K562 (cell line): ENCODE measurements at regions not wholly inside any gene's neighbourhood (a gene's known extent, or its start where the extent isn't known, plus 50 kb on each side); places are given as distances from the start of the nearest gene placed in this dataset.

Experiments used
- ATAC-seq: fragments of 200-7000 bp; cut with Tn5 transposase; 3 replicates; pipeline ENCODE4 v1.9.1; 2020; ENCODE audit warnings: moderate library complexity
- BruUV-seq: library from RNA; stranded (reverse); fragments of 400-500 nt; replicated peaks from 2 replicates; lab custom pipeline; 2021; lab: Mats Ljungman, UMichigan
- CTCF ChIA-PET: fragments of 300-600 bp; formaldehyde crosslinking; extraction: SDS; loops from one replicate; lab custom pipeline; 2021; ENCODE audit warnings: low intra/inter-chr PET ratio; lab: Yijun Ruan, JAX
- POLR2A ChIA-PET: fragments of 300-600, 350-650 bp; sonication (Branson Sonifier 250); formaldehyde crosslinking; extraction: SDS; loops from one replicate; lab custom pipeline; 2021; ENCODE audit warnings: antibody characterized with exemption, inconsistent platforms; lab: Yijun Ruan, JAX
- DNase-seq, 4 experiments: peaks; one replicate each; pipeline versions ENCODE4 v3.0.0 to v3.0.0-alpha.2; 2011 to 2018; ENCODE audit warnings: low spot score in 3 of 4, mixed read lengths in 3 of 4; ENCODE audit errors: extremely low read depth in 1 of 4
- FAIRE-seq: peaks from 2 replicates; lab custom pipeline; 2011; peaks lifted over from hg19 to GRCh38; lab: Jason Lieb, UNC
- H2AFZ ChIP-seq: 2 replicates; pipeline ENCODE4 v1.6.0; 2011; ENCODE audit warnings: low read depth, low read length, control low read depth, inconsistent platforms
- H3K27ac ChIP-seq: fragments of 200-600 bp; 3 replicates; pipeline ENCODE4 v1.8.0; 2011; ENCODE audit warnings: low read depth, mild to moderate bottlenecking, control low read depth, inconsistent platforms, low read length, moderate library complexity, mixed read lengths; ENCODE audit errors: extremely low read depth
- H3K27me3 ChIP-seq, 2 experiments: fragments of 300-600 bp in 1 of 2; 2 replicates in 1 of 2; 3 replicates in 1 of 2; pipeline versions ENCODE4 v1.6.0 to v1.8.0; 2011; ENCODE audit warnings: inconsistent platforms in 2 of 2, low read length in 2 of 2, mild to moderate bottlenecking in 1 of 2, mixed read lengths in 1 of 2, moderate library complexity in 1 of 2; ENCODE audit not compliant: control insufficient read depth in 2 of 2, insufficient read depth in 2 of 2
- H3K36me3 ChIP-seq: fragments of 300-600 bp; 3 replicates; pipeline ENCODE4 v1.8.0; 2011; ENCODE audit warnings: mild to moderate bottlenecking, low read length, inconsistent platforms; ENCODE audit not compliant: control insufficient read depth, insufficient read depth
- H3K4me1 ChIP-seq, 2 experiments: fragments of 200-600 bp in 1 of 2; replicated peaks in 1 of 2; 2 replicates in 1 of 2; 3 replicates in 1 of 2; pipeline versions ENCODE4 v1.5.1 to v1.8.0; 2011; ENCODE audit warnings: inconsistent platforms in 2 of 2, low read length in 2 of 2, mild to moderate bottlenecking in 1 of 2, mixed read lengths in 1 of 2, moderate library complexity in 1 of 2; ENCODE audit not compliant: control insufficient read depth in 2 of 2, insufficient read depth in 2 of 2
- H3K4me2 ChIP-seq: 2 replicates; pipeline ENCODE4 v1.6.1; 2011; ENCODE audit warnings: low read length, control low read depth, inconsistent platforms, mixed read lengths; ENCODE audit not compliant: insufficient read depth
- H3K4me3 ChIP-seq: fragments of 200-600 bp; sonication (generic), shearing (Covaris generic); 2 replicates; pipeline ENCODE4 v1.5.1; 2016; ENCODE audit warnings: control low read depth, inconsistent platforms
- H3K79me2 ChIP-seq: fragments of 200-600 bp; 3 replicates; pipeline ENCODE4 v1.8.0; 2011; ENCODE audit warnings: low read length, inconsistent platforms; ENCODE audit not compliant: control insufficient read depth, insufficient read depth
- H3K9ac ChIP-seq, 2 experiments: 2 replicates each; pipeline versions ENCODE4 v1.6.0 to v1.6.1; 2011; ENCODE audit warnings: low read depth in 2 of 2, low read length in 2 of 2, control low read depth in 1 of 2, inconsistent platforms in 1 of 2, mild to moderate bottlenecking in 1 of 2, mixed read lengths in 1 of 2; ENCODE audit not compliant: insufficient read depth in 1 of 2
- H3K9me1 ChIP-seq: one replicate; pipeline ENCODE4 v1.6.0; 2011; ENCODE audit warnings: inconsistent platforms, mild to moderate bottlenecking, low read length, moderate library complexity; ENCODE audit not compliant: control insufficient read depth, insufficient read depth
- H3K9me3 ChIP-seq: replicated peaks from 2 replicates; pipeline ENCODE4 v1.5.1; 2011; ENCODE audit warnings: low read depth, low read length, inconsistent platforms; ENCODE audit not compliant: control insufficient read depth, insufficient read depth
- H4K20me1 ChIP-seq: replicated peaks from 2 replicates; pipeline ENCODE4 v1.6.1; 2011; ENCODE audit warnings: low read length, inconsistent platforms, mixed read lengths; ENCODE audit not compliant: control insufficient read depth, insufficient read depth
- CHCHD3 ChIP-seq: fragments of 250-450 bp; sonication (Bioruptor Pico); IDR thresholded peaks from 2 replicates; pipeline ENCODE4 v2.1.2; 2022; ENCODE audit warnings: mild to moderate bottlenecking
- FOS ChIP-seq: IDR thresholded peaks from 3 replicates; pipeline ENCODE4 v1.6.1; 2011; ENCODE audit not compliant: insufficient read length; ENCODE audit errors: extremely low read depth
- GMEB1 ChIP-seq: fragments of 250-450 bp; sonication (Bioruptor Pico); IDR thresholded peaks from 2 replicates; pipeline ENCODE4 v1.4.0; 2020; ENCODE audit warnings: mild to moderate bottlenecking
- HDAC3 ChIP-seq: fragments of 450-650 bp; IDR thresholded peaks from 2 replicates; pipeline ENCODE4 v1.6.1; 2018; ENCODE audit warnings: borderline replicate concordance, mild to moderate bottlenecking, moderate library complexity; ENCODE audit not compliant: partially characterized antibody
- NFRKB ChIP-seq: fragments of 450-650 bp; IDR thresholded peaks from 2 replicates; pipeline ENCODE4 v1.6.1; 2016; ENCODE audit warnings: low read depth
- PATZ1 ChIP-seq: fragments of 250-450 bp; sonication (Bioruptor Pico); IDR thresholded peaks from 2 replicates; pipeline ENCODE4 v1.5.0; 2020; ENCODE audit warnings: mild to moderate bottlenecking, borderline replicate concordance
- PHB ChIP-seq: fragments of 250-450 bp; sonication (Bioruptor Pico); IDR thresholded peaks from 2 replicates; pipeline ENCODE4 v1.5.0; 2021
- RBM22 ChIP-seq: fragments of 200-400 bp; formaldehyde crosslinking; IDR thresholded peaks from 2 replicates; pipeline ENCODE4 v1.6.1; 2018; ENCODE audit warnings: low read length, low read depth; ENCODE audit not compliant: poor library complexity, severe bottlenecking
- WGBS: fragments of 100-300 bp; shearing (Covaris generic); methylation state at CpG from one replicate; pipeline ENCODE4 v1.1.6; 2016; ENCODE audit warnings: low coverage, mixed read lengths; ENCODE audit not compliant: insufficient coverage; ENCODE audit errors: missing lambda C conversion rate; 5-methylcytosine and 5-hydroxymethylcytosine counted together
- in situ Hi-C: fragments of 300-500 bp; cut with MboI; formaldehyde crosslinking; loops from 4 replicates; pipeline ENCODE4 v1.15.0; 2018; ENCODE audit warnings: inconsistent platforms, mixed read lengths
- intact Hi-C: fragments of 100-400 bp; cut with micrococcal nuclease; formaldehyde crosslinking; loops from 2 replicates; pipeline ENCODE4 v1.14.2; 2022
- TF ChIP-seq, protein P1 (sequence below): fragments of 450-650 bp; formaldehyde crosslinking; conservative IDR thresholded peaks from 2 replicates; pipeline ENCODE4 v1.4.0; 2022; ENCODE audit warnings: mild to moderate bottlenecking, missing genetic modification characterization

GRCh38 chr4:167802463-167803212 lies 289.7 kb upstream of the ANXA10 start (continued):
- TF ChIP-seq, protein P1, sequence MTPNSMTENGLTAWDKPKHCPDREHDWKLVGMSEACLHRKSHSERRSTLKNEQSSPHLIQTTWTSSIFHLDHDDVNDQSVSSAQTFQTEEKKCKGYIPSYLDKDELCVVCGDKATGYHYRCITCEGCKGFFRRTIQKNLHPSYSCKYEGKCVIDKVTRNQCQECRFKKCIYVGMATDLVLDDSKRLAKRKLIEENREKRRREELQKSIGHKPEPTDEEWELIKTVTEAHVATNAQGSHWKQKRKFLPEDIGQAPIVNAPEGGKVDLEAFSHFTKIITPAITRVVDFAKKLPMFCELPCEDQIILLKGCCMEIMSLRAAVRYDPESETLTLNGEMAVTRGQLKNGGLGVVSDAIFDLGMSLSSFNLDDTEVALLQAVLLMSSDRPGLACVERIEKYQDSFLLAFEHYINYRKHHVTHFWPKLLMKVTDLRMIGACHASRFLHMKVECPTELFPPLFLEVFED (CRISPR knock-in tag) = no peak
- no peak for TF ChIP-seq GMEB1 (CRISPR knock-in tag)
- TF ChIP-seq PHB = no peak

DNA sequence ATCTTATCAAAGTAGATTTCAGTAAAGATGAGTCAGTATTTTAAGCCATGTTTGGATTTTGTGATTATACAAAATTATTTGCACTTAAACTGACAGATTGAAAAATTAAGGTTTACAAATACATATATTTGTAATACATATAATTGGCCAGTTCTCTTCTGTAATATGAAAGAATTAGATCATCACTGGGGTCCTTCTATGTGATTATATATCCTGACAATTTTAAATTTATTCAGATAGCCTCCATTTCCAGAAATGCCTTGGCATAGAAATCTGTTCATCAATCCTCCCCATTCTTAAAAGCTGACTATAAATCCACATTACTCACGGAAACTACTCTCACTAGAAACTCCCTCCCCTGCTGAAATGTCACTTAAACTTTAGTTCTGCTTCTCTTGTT lies 280.4 kb upstream of the ANXA10 start:
- Histone ChIP-seq H3K27ac (no peak overlapping the region), H3K9me3 (no peaks in the 10 kb centered on the region), H3K4me1 (no peaks in the 10 kb centered on the region), H3K9ac (no peak overlapping the region), H2AFZ (no peak overlapping the region), H3K36me3 (no peaks in the 10 kb centered on the region), H3K4me2 (no peak overlapping the region), H3K27me3 (no peaks in the 10 kb centered on the region), H3K9me1 (no peaks in the 10 kb centered on the region), H3K4me3 (no peak overlapping the region), H4K20me1 (no peaks in the 10 kb centered on the region), H3K79me2 (no peaks in the 10 kb centered on the region)
- no TSS peak for BruUV-seq
- no peak for ATAC-seq
- no peak for FAIRE-seq
- 0% methylated on average over 1 of the region's 1 CpG for WGBS
- TF ChIP-seq HDAC3 (no peak), PATZ1 (CRISPR knock-in tag) (no peak), RBM22 (no peak), CHCHD3 (CRISPR knock-in tag) (no peak), FOS (no peak), NFRKB (no peak)
- no peak for DNase-seq
- POLR2A ChIA-PET = no interaction called here
- CTCF ChIA-PET = no interaction called here
- in situ Hi-C loops (no loop called here), intact Hi-C loops (no loop called here)
